ENCODE measurements at regions not wholly inside any gene's neighbourhood (a gene's known extent, or its start where the extent isn't known, plus 50 kb on each side); places are given as distances from the start of the nearest gene placed in this dataset.

DNA sequence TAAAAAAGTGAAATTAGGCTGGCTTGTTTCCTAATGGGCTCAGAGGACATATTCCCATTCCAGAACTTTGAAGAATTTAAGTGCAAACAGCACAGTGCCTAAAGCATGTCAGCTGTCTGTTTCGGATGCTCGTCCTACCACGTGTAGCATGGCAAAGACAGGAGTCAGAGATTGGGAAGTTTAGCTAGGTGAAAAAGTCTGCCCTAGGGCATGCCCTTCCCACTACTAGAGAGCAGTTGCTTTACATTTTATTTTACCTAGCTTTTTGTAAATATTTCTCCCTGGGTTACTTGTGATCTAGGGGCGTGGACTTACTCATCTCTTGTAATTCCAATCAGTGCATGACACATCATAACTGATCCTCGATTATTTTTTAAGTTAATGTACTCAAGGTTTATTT, 111.1 kb downstream of the LMO4 start:
- no peak for DNase-seq

DNA sequence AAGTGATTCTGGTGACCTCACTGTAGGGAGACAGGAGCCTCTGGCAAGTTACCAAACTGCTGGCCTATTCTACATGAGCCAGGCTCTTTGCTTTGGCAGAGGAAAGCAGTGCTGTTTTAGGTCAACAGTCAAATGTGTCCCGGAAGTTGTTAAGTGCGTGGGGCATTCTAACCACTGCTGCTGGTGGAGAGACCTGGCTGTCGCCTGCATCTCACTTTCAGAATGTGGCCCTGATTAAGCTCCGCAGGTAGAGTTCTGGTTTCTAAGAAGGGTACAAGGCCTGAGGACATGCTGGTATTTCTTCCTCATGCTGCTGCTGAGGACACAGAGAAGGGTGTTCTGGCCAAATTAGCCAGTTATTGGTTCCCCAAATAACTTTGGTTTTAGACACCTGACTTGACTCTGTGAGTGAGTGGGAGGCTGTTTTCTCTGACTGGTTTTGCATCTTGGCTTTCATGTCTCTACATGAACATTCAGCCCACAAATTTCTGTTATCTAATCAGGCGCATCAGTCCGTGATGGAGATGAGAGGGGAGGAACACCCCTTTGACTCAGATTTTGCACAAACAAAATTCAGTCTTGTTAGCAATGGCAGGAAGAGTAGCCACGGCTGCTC, 120.8 kb downstream of the LMO4 start:
- DNase-seq = peak; percentile 34 to 44

DNA sequence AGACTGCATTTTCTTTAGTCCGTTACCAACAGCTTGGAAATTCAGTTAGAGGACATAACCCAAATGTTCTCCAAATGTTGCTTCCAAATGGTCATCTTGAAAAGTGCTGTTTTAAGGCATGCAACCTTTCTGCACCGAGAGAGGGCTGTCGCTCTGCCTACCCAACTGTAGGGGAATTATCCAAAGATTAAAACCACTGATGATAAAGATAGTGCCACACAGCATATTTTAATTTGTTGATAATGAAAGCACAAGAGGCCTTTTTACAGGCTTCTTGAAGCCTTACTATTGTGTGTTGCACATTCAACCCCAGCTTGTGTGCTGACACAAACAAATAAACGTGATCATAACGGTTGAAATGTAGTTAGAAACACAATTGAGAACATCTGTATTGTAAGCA, 121.5 kb downstream of the LMO4 start:
- no peak for DNase-seq

DNA sequence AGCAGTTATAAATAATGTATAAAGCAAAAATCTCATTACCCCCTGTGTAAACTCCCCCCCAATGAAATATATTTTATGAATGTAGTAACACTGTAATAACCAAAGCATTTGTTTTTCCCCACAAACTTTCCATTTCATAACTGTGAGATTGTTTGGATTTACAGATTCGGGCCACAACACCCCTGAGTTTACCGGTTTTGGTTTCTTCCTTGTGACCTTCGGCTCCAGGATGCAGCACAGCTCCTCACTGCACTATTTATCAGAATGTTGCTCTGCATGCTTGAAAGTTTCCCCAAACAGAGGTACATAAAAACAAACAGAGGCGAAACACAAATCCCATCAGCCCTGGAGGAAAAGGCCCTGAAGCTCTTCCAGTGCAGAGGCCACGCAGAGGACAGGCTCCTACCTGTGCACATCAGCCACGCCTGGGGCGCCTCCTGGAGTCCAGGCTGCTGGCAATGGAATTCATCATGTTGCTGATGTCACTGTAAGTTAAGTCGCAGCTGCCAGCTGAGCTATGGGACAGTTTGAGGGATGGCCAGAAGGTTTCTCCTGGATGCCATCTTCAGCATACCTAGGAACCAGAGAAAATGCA, 122.0 kb downstream of the LMO4 start:
- DNase-seq = peak in 1 of 2 experiments; percentile 23

DNA sequence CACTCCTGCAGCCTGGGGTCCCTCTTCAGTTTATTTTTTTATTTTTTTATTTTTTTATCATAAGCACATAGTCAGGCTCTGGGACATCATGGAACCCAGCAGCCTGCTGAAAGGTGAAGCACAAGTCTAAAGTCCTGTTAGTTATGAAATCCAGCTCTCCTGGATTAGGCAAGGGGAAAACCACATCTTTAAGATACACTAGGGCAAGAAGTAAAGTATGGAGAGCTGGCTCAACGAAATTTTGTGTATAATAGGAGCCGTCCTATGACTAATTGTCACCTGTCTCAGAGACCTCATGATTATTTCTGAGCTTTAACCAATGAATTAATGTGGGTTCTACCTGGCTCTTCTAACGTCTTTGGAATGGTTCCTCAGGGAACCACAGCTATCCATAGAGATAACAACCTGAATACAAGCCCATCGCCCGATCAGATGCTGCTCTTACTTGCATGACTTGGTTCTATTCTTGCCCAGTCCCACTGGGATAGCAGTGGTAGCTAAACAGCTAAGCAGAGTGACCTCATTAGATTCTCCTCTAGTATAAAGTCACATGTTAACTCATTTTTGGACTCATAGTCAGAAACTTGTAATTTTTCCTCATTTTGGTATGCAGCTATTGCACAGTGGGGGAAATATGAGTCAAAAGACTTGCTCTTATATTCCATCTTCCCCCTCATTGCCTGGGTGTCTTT, 122.7 kb downstream of the LMO4 start:
- no peak for DNase-seq

DNA sequence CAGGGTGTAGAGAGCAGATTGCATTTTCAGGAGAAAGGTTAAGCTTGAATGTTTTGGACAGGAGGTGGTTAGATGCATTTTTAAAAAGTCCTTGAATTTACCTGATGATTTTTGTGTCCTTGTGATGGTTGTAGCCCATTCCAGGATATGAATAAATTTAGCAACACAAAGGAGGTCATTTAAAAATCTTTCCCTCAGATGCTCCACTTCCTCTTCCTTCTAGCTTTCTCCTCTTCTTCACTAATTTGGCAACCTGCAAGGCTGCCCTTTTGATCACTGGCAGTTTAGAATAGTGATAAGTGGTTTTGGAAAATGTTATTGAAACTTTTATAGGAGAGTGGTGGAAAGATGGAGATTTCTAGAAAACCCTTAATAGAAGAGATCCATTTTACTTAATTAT, 124.0 kb downstream of the LMO4 start:
- DNase-seq = no peak

DNA sequence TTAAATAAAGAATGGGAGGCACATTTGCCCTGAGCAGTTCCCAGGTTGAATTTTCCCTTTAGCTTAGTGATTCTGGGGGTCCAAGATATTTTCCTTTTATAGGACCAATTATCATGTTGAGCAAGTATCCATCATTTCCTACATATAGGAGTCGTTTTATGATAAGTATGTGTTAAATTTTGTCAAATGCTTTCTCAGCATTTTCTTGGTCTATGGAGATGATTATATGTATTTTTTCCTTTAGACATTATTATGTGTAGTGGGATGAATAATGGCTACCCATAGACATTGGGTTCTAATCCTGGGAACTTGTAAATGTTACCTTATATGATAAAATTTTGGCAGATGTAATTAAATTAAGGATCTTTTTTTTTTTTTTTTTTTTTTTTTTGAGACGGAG, 128.7 kb downstream of the LMO4 start:
- DNase-seq = no peak

DNA sequence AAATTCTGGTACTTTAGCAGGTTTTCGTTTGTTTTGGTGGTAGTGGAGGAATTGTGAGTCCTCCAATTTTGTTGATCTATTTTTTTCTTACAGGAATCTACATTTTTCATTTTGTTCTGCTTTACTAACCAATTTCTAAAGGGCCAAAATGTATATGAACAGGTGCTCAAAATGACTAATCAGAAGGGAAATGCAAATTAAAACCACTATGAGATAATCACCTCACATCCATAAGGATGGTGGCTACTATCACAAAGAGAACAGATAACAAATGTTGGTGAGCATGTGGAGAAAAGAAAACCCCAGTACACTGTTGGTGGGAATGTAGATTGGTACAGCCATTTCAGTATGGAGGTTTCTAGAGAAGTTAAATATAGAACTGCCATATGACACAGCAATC, 134.2 kb downstream of the LMO4 start:
- no peak for DNase-seq

DNA sequence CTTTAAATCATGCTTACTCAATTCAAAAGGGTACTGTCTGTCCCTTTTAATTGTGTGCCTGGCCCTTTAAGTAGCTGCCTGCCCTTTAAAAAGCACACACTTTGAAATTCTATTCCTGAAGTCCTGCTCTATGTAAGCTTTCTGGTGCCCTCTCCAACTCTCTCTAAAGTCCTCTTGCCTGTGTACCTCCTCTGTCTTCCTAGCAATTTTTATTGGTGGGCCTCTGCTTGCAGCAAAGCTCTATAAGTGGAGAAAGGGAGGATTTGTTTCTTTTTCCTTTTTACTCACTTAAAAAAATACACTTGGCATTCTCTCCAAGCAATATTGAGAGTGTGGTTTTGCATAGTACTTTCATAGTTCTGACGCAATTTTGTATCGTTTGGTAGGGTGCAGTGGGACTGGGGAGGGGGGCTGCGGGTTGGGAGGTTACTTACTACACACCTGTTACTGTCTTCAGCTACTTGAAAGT, 135.4 kb downstream of the LMO4 start:
- DNase-seq = no peak

DNA sequence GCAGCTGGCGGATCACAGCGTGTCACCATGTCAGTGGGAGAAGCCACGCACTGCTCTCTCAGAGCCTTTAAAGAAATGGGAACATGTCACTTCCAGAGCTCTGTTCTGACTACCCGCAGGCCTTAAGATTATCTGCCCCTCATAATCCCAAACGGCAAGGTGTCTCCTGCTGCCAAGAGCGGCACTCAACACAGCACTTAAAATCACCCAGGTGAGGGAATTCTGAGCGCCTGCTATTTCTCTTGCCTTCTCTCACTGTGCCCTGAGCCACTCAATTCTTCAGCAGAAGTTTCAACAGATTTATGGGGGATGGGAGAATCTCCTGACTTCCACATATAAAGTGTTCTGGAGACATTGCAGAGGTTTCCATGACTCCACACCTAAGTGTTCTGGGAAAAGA, 137.9 kb downstream of the LMO4 start:
- no peak for DNase-seq

DNA sequence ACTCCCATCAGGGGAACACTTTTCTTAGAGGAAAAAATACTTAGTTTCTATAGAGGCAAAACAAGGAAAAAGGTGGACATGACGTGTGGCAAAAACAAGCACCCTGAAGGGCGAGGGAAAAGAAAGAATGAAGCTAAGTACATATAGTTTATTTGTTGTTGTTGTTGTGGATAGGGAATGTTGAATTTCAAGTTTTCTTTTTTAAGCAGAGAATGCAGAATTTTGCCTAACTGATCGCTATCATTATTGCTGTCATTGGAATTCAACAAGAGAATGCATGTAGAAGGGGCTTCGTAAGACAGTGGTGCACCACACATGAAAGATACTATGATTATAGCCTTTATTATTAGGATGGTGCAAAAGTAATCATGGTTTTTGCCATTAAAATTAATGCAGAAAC, 144.0 kb downstream of the LMO4 start:
- no peak for DNase-seq

DNA sequence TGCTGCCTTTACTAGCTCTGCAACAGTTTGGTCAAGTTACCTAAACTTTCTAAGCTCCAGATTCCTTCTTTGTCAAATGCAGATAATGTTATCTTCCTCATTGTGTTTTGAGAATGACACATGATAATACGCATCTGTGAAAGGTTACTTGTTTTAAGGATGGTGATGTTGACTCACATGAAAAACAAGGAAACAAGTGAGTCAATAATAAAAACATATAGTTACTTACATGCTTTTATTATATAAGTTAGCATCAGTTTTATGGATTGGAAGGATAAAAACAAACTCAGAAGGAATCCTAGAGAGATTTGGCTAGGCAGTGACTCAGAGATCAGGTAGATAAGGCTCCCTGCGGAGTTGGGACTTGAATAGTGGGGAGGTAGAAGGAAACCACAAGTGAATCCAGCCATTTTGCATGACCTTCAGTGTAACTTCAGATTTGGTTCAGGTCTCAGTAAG, 144.6 kb downstream of the LMO4 start:
- DNase-seq = no peak

DNA sequence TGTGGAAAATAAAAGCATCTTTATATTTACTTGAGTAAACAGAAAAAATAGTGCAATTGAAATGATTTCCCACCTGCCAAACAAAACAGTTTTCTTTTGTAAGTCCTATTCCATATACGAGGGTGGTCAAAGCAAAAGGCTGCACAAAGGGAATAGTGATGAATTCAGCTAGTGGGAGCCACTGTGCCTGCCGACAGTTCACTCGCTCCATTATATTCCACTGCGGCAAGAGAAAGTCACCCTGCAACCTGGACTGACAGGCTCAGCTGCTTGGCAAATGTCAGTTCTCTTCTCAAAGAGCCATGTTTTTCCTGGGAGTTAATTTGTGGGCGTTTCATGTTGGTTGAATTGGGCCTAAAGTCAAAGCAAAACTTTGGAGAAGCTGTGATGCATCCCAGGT, 145.4 kb downstream of the LMO4 start:
- no peak for DNase-seq

DNA sequence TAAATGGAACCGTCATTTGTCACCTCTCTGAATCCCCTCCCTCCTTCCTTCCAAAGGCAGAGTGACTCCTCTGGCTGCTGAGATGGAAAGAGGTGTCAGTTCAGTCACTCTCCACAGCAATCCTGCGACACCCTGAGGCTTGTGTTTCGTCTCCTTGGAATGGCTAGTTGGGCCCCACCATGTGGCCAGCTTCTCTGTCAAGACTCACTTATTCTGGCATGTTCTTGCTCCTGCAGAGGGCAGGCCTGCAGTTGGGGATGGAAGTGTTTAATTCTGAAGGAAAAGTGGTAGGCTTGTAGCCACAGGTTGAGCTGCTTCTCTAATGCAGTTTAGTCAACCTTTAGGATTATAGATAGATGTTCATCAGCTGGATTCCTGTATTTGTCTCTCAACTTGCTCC, 149.6 kb downstream of the LMO4 start:
- DNase-seq = no peak

DNA sequence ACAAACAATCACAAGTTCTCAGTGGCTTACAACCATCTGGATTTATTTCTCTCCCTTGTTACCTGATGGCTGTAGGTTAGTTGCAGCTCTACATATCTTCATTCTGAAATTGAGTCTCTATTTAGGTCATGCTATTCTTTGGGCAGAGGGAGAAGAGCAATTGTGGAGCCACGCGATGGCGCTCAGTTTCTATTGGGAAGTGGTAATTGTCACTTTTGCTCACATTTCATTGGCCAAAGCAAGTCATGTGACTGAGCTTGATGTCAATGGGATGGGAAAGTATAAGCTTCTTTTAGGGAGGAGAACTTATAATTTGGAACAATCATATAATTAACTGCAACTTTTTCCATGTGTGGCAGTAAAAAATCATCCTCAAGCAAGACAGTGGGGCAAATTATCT, 166.5 kb downstream of the LMO4 start:
- no peak for DNase-seq

DNA sequence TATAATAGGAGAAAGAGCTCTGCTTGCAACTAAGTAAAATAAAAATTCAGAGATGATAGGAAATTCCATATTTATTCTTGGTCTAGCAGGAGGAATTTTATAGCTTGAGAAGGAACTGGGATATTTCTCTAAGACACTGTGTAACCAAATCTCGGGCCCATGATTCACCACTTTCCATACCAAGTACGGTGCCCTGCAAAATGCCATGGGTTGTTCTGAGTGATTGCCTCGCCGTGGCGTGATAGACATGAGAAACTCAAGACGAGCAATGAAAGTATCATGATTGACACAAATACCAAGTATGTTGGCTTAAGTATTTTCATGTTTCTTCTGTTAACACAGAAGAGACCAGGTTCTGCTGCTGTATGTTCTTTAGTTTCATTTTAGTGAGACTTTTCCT, 167.2 kb downstream of the LMO4 start:
- DNase-seq = no peak

DNA sequence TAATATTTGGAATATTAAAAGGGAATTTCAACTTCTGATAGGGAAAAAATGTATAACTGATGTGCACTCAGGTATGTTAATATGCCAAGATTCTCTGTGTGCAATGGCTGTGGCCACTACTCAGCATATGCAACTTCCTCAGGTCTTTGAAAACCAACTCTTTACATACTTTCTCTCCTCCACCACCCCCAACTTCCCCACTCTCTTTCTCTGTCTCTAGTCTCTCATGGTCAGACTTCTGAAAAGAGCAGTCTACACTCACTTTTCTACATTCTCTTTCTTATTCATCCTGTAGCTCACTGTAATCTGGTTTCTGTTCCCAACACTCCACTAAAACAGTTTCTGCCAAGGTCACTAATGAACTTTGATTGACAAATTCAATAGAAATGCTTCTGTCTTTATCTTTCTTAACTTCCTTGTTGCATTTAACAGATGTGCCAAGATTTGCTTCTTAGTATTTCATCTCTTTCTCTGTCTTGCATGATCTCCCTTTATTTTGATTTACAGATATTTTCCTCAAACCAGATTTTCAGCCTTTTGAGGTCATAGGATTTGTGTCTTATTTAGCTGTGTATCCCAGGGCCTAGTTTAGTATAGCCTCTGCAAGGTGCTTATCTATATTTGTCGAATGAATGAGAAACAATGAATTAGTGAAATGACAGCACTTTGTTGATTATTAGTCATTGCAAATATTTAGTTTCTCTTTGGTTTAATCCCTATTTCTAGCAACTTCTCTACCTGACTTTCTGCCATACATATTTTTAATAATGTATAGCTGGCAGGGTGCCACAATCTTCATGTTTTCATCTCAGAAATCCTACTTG, 168.9 kb downstream of the LMO4 start:
- DNase-seq = no peak

DNA sequence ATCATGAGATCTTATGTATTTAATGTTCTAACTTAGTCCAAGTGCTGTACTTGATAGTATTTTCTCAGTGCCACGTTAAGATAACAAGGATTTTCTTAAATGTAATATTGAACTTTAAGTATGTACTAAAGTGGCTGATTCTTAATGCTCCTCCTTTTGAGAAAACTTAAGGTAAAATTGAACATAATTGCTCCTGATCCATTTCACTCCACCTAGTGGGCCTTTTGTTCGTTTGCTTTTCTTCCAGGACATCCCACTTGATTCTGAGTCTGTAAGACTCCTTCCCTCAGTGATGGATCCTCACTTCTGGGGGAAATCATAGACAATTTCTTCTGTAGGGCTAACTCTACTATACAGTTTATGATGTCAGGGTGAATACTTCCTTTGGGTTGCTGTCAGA, 173.1 kb downstream of the LMO4 start:
- DNase-seq = no peak

DNA sequence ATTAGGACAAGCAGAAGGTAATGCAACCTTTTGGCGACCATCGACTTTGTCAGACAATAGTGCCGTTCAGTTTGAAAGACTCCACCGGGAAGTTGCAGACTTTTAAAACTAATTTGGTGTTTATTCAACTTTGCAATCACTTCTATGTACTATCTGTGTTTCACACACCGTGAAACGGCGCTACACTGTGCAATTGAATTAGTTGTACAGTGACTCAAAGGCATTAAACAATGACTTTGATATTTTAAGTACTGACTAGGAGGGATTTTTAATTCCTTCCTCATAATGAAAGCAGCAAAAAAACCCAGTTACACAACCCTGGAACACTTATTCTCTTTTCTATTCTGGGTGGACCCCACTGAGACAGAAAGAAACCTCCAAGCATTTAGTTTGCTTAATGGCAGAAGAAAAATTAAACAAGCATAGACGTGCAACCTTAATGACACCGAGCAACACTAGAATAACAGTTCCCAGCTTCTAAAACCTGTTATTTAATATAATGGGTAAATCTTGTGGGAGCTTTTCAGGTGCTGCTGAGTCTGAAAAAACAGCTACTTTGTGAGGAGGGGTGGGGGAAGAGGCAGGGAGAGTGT, 176.8 kb downstream of the LMO4 start:
- DNase-seq = no peak

DNA sequence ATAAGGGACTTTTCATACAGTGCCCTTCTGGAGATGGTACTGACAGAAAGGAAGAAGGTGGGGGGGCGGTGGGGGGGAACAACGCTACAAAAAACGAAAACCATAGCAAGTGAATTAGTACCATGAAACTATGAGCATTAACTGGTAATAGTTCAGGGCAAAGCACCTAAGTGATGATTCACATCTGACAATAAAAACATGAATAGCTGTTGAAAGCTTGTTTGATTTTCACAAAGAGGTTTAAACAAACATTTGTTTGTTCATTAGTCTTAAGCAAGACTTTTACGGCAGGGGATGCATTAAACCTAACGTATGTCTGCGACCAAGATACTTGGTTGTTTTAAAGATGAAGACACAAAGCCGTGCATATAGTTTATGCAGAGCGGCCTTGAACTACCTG, 177.5 kb downstream of the LMO4 start:
- no peak for DNase-seq

DNA sequence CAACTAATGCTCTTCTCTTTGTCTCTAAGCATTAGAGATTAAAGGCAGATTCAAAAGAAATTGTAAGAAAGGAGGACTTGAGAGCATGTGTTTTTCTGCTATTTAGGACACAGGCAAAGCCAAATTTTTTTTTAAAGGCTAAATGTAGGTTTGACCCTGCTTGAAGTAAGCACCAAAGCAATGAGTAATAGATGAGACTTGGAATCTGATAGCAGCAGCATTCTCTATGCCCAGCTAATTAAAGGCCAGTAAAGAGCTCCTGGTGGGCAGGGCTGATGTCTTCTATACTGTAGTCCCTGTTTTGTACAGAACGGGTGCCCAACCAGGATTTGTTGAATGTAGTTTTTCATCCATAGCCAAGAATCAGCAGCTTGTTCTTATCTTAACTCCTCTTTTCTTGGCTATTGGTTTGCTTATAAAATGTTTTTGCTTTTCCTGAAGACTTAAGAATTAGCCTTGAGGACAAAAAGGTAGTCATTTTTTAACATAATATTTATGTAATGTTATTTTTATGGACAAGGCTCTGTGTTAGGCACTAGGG, 179.6 kb downstream of the LMO4 start:
- no peak for DNase-seq

DNA sequence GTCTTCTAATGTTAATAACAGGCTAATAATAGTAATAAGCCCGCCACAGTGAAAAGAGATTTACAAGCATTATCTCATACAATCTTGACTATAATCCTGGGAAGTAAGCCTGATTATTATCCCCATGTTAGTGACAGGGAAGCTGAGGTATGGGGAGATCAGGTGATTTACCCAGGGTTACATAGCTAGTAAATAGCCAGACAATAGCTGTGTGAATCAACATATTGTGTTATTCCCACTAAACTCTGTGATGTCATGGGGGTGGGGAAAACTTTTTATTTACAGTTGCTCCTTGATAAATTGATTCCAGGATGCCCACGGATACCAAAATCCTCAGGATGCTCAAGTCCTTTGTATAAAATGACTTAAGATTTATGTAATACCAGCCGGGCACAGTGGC, 181.9 kb downstream of the LMO4 start:
- no peak for DNase-seq

DNA sequence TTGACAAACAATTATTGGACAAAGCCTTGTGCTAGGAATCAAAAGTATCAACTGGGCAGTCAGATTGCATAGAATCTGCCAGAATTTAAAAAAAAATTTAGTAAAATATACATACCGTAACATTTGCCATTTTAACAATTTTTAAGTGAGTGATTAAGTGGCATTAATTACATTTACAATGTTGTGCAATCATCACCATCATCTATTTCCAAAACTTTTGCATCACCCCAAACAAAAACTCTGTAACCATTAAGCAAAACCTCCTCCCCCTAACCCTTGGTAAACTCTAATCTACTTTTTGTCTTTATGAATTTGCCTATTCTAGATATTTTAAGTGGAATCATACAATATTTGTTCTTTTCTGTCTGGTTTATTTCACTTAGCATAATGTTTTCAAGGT, 182.8 kb downstream of the LMO4 start:
- DNase-seq = no peak
